ENCODE measurements at regions not wholly inside any gene's neighbourhood (a gene's known extent, or its start where the extent isn't known, plus 50 kb on each side); places are given as distances from the start of the nearest gene placed in this dataset.
"Not testable (repeated sequence)": the region's sequence is repeated elsewhere in the genome, so short reads cannot be mapped to it uniquely, and the experiment has no call there.

- intact Hi-C loops (cut with micrococcal nuclease), result loop anchor here (5.0 kb wide), 1 partner anchor 158 kb away; no protein-coding TSS in a partner anchor
- H3K9me1 ChIP-seq (ENCODE audit: control insufficient read depth, insufficient read depth, low read length); in situ Hi-C loops (cut with MboI); FAIRE-seq; POLR2A ChIA-PET; H4K20me1 ChIP-seq (replicated peaks; ENCODE audit: control insufficient read depth, insufficient read depth, low read length); H3K36me3 ChIP-seq (ENCODE audit: control insufficient read depth, insufficient read depth, low read length); CTCF ChIA-PET (ENCODE audit: low intra/inter-chr PET ratio); H3K9me3 ChIP-seq (replicated peaks; ENCODE audit: control insufficient read depth, insufficient read depth, low read depth, low read length); H3K27me3 ChIP-seq (ENCODE audit: control insufficient read depth in 2 of 2, insufficient read depth in 2 of 2, low read length in 2 of 2); BruUV-seq (replicated peaks): not testable (repeated sequence)
- ATAC-seq (peak; percentile 90), DNase-seq (ENCODE audit: extremely low read depth in 1 of 4, low spot score in 3 of 4) (peak; percentile 36 to 76 (median 39))
- peak overlapping the region; percentile 62 for H3K4me2 ChIP-seq (ENCODE audit: insufficient read depth, low read length)
- H3K79me2 ChIP-seq (ENCODE audit: control insufficient read depth, insufficient read depth, low read length), result peaks cover 11% of the 10 kb centered on the region; the same call in 2 of the 3 replicates
- peak overlapping the region; percentile 80 for H2AFZ ChIP-seq (ENCODE audit: low read depth, low read length)
- peak overlapping the region; percentile 61 for H3K4me3 ChIP-seq
- peak overlapping the region; percentile 34 to 83; a peak in 3 of 4 replicates for H3K9ac ChIP-seq (ENCODE audit: insufficient read depth in 1 of 2, low read depth in 2 of 2, low read length in 2 of 2)
- peak; percentile 83 for TF ChIP-seq POLR2G (IDR thresholded peaks at IDR 0.05; ENCODE audit: low read depth, low read length)
- TF ChIP-seq GABPA (tag; conservative IDR thresholded peaks at IDR 0.05; ENCODE audit: low read depth), result peak; percentile 54
- peak; percentile 88 for TF ChIP-seq HNRNPLL (IDR thresholded peaks at IDR 0.05; ENCODE audit: low read depth, low read length, poor library complexity, severe bottlenecking)
- peak; percentile 75 for TF ChIP-seq RBFOX2 (IDR thresholded peaks at IDR 0.05; ENCODE audit: low read depth, low read length)
- TF ChIP-seq ELF1 (tag; IDR thresholded peaks at IDR 0.05), result peak; percentile 46
- peak; percentile 29 for TF ChIP-seq VEZF1 (CRISPR knock-in tag; IDR thresholded peaks at IDR 0.05)
- peak in 1 of 2 experiments; percentile 71 for TF ChIP-seq E2F6 (IDR thresholded peaks at IDR 0.05; ENCODE audit: borderline replicate concordance in 1 of 2, extremely low read depth in 1 of 2, insufficient read depth in 1 of 2, insufficient read length in 1 of 2, low read depth in 1 of 2, low read length in 1 of 2, poor library complexity in 1 of 2, severe bottlenecking in 1 of 2)
- TF ChIP-seq, protein P1, sequence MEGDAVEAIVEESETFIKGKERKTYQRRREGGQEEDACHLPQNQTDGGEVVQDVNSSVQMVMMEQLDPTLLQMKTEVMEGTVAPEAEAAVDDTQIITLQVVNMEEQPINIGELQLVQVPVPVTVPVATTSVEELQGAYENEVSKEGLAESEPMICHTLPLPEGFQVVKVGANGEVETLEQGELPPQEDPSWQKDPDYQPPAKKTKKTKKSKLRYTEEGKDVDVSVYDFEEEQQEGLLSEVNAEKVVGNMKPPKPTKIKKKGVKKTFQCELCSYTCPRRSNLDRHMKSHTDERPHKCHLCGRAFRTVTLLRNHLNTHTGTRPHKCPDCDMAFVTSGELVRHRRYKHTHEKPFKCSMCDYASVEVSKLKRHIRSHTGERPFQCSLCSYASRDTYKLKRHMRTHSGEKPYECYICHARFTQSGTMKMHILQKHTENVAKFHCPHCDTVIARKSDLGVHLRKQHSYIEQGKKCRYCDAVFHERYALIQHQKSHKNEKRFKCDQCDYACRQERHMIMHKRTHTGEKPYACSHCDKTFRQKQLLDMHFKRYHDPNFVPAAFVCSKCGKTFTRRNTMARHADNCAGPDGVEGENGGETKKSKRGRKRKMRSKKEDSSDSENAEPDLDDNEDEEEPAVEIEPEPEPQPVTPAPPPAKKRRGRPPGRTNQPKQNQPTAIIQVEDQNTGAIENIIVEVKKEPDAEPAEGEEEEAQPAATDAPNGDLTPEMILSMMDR (IDR thresholded peaks at IDR 0.05 in 2 of 3, conservative IDR thresholded peaks at IDR 0.05 in 1 of 3; ENCODE audit: insufficient read depth in 2 of 3, low read depth in 1 of 3, low read length in 3 of 3), result peak; percentile 52 to 63 (median 57); a peak in 5 of 6 replicates
- TF ChIP-seq PHF8 (IDR thresholded peaks at IDR 0.05; ENCODE audit: borderline replicate concordance, low read length), result peak; percentile 34; the same call in 1 of the 2 replicates
- peak; percentile 26; the same call in 1 of the 2 replicates for TF ChIP-seq SMC3 (conservative IDR thresholded peaks at IDR 0.05; ENCODE audit: insufficient read depth, low read depth, low read length)
- TF ChIP-seq ZBTB7A (IDR thresholded peaks at IDR 0.05; ENCODE audit: borderline replicate concordance, control insufficient read depth, low read depth, low read length), result peak; percentile 64; the same call in 1 of the 2 replicates
- 0 out of 2 replicates have a peak, but pooled peaks have one; percentile 31 for TF ChIP-seq ZFX (CRISPR knock-in tag; IDR thresholded peaks at IDR 0.05)
- peak; percentile 45 for TF ChIP-seq TAF1 (IDR thresholded peaks at IDR 0.05; ENCODE audit: control insufficient read depth, extremely low read depth, insufficient read depth, low read length, severe bottlenecking)
- 8% methylated on average over 30 of the region's 42 CpGs for WGBS (ENCODE audit: insufficient coverage, low coverage, missing lambda C conversion rate)
- H3K4me1 ChIP-seq (replicated peaks in 1 of 2; ENCODE audit: control insufficient read depth in 2 of 2, insufficient read depth in 2 of 2, low read length in 2 of 2), result peaks cover 0 to 15% of the 10 kb centered on the region in 2 experiments; a peak in 3 of 5 replicates
- H3K27ac ChIP-seq (ENCODE audit: extremely low read depth, low read depth, low read length), result peak overlapping the region; percentile 16; the same call in 1 of the 3 replicates
These were observed 230.6 kb downstream of the LIPI start for GRCh38 chr21:13980115-13980662.
